Spleen (tissue), 7 donors: ENCODE measurements at regions not wholly inside any gene's neighbourhood (a gene's known extent, or its start where the extent isn't known, plus 50 kb on each side); places are given as distances from the start of the nearest gene placed in this dataset.

Experiments used
- POLR2A ChIP-seq, 3 donors: fragments of 450-650 bp; IDR thresholded peaks; one replicate each; pipeline ENCODE4 v1.5.1; 2017; ENCODE audit warnings: antibody characterized with exemption in 3 of 3, mild to moderate bottlenecking in 1 of 3
- POLR2AphosphoS5 ChIP-seq, 3 donors: sonication (generic); formaldehyde crosslinking; IDR thresholded peaks; one replicate each; pipeline ENCODE4 v1.5.1; 2017; ENCODE audit warnings: antibody characterized with exemption in 3 of 3
- TF ChIP-seq, protein P1 (sequence below), 11 experiments: fragments of 200-600 bp in 7 of 11; fragments of 450-650 bp in 4 of 11; sonication (generic) in 4 of 11; IDR thresholded peaks in 8 of 11; conservative IDR thresholded peaks in 3 of 11; 1 replicate in 7 of 11; 2 replicates in 4 of 11; pipeline versions ENCODE4 v1.4.0 to v1.8.0; 2016 to 2021; ENCODE audit warnings: antibody characterized with exemption in 11 of 11, inconsistent platforms in 4 of 11, mild to moderate bottlenecking in 1 of 11
- donor health status: DM: no; HTN: no; CAD: no; lungs with moderate emphysema.
- donor health status: DM: no; HTN: no; CAD: no.
- donor health status: DM: no; HTN: no; CAD: no.

DNA sequence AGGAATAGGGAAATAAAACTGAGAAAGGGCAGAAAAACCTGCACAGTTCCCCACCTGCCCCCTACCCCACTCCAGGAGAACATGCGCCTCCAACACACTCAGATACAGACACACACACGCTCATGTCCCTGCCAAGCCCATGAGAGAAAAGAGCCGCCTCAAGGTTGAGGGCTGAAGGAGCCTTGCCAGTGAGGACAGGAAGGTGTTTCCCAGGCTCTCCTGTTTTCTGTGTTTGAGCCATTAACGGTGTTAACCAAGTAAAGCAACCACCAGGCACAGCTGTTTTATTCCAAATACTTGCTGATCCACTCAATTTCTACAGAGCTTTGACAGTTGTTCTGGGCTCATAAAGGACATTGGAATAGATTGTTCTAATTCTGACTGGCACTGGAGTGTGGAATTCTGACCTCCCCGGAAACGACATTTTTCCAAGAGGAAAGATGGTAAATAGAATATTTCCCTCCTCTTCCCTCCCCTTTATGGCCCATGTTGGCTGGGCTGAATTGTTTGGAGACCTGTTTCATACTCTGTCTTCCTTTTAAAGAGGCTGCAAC, 238.0 kb downstream of the DMAC1 start:
- TF ChIP-seq, protein P1, sequence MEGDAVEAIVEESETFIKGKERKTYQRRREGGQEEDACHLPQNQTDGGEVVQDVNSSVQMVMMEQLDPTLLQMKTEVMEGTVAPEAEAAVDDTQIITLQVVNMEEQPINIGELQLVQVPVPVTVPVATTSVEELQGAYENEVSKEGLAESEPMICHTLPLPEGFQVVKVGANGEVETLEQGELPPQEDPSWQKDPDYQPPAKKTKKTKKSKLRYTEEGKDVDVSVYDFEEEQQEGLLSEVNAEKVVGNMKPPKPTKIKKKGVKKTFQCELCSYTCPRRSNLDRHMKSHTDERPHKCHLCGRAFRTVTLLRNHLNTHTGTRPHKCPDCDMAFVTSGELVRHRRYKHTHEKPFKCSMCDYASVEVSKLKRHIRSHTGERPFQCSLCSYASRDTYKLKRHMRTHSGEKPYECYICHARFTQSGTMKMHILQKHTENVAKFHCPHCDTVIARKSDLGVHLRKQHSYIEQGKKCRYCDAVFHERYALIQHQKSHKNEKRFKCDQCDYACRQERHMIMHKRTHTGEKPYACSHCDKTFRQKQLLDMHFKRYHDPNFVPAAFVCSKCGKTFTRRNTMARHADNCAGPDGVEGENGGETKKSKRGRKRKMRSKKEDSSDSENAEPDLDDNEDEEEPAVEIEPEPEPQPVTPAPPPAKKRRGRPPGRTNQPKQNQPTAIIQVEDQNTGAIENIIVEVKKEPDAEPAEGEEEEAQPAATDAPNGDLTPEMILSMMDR (IDR thresholded peaks at IDR 0.05 in 8 of 11, conservative IDR thresholded peaks at IDR 0.05 in 3 of 11), result no peak
- no peak for TF ChIP-seq POLR2AphosphoS5 (IDR thresholded peaks at IDR 0.05)
- TF ChIP-seq POLR2A (IDR thresholded peaks at IDR 0.05), result no peak
